ENCODE measurements at regions not wholly inside any gene's neighbourhood (a gene's known extent, or its start where the extent isn't known, plus 50 kb on each side); places are given as distances from the start of the nearest gene placed in this dataset.

- H3K4me3 ChIP-seq: no peak overlapping the region
- no peak for ATAC-seq
- no peaks in the 10 kb centered on the region for H3K4me1 ChIP-seq
- H3K9me3 ChIP-seq: no peaks in the 10 kb centered on the region
- TF ChIP-seq, protein P1, sequence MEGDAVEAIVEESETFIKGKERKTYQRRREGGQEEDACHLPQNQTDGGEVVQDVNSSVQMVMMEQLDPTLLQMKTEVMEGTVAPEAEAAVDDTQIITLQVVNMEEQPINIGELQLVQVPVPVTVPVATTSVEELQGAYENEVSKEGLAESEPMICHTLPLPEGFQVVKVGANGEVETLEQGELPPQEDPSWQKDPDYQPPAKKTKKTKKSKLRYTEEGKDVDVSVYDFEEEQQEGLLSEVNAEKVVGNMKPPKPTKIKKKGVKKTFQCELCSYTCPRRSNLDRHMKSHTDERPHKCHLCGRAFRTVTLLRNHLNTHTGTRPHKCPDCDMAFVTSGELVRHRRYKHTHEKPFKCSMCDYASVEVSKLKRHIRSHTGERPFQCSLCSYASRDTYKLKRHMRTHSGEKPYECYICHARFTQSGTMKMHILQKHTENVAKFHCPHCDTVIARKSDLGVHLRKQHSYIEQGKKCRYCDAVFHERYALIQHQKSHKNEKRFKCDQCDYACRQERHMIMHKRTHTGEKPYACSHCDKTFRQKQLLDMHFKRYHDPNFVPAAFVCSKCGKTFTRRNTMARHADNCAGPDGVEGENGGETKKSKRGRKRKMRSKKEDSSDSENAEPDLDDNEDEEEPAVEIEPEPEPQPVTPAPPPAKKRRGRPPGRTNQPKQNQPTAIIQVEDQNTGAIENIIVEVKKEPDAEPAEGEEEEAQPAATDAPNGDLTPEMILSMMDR (IDR thresholded peaks at IDR 0.05): no peak
- H3K27me3 ChIP-seq: no peaks in the 10 kb centered on the region
- no peak for DNase-seq
- no peaks in the 10 kb centered on the region for H3K36me3 ChIP-seq
- intact Hi-C loops (cut with DNase I): no loop called here
- H3K27ac ChIP-seq: no peak overlapping the region
Observed at GRCh38 chr17:17426184-17426583, 50.6 kb upstream of the MED9 start.

Data from upper lobe of right lung (tissue), 1 donor.